MCF 10A (cell line): ENCODE measurements at regions not wholly inside any gene's neighbourhood (a gene's known extent, or its start where the extent isn't known, plus 50 kb on each side); places are given as distances from the start of the nearest gene placed in this dataset.

Experiments
- BruUV-seq: library from RNA; stranded (reverse); fragments of 400-500 nt; replicated peaks from 2 replicates; lab custom pipeline; 2021; lab: Mats Ljungman, UMichigan
- CTCF ChIA-PET: fragments of 300-600 bp; sonication (Branson Sonifier 250); formaldehyde crosslinking; extraction: SDS; loops from one replicate; lab custom pipeline; 2021; ENCODE audit warnings: antibody characterized with exemption, inconsistent platforms; lab: Yijun Ruan, JAX
- POLR2A ChIA-PET: fragments of 300-600, 350-650 bp; sonication (Branson Sonifier 250); formaldehyde crosslinking; extraction: SDS; loops from one replicate; lab custom pipeline; 2020; ENCODE audit warnings: antibody characterized with exemption, inconsistent platforms; lab: Yijun Ruan, JAX
- DNase-seq: peaks from one replicate; pipeline ENCODE4 v3.0.0-alpha.2; 2018; ENCODE audit not compliant: unreplicated experiment
- H3K27ac Mint-ChIP-seq: one replicate; pipeline ENCODE4 v1.8.0; 2022; ENCODE audit warnings: mild to moderate bottlenecking, low read depth, mixed read lengths; ENCODE audit not compliant: unreplicated experiment
- H3K27me3 Mint-ChIP-seq: one replicate; pipeline ENCODE4 v1.8.0; 2022; ENCODE audit warnings: mixed read lengths; ENCODE audit not compliant: insufficient read depth, unreplicated experiment
- H3K36me3 Mint-ChIP-seq: one replicate; pipeline ENCODE4 v1.8.0; 2022; ENCODE audit warnings: mild to moderate bottlenecking, moderate library complexity, mixed read lengths; ENCODE audit not compliant: insufficient read depth, unreplicated experiment
- H3K4me1 Mint-ChIP-seq: one replicate; pipeline ENCODE4 v1.8.0; 2022; ENCODE audit warnings: mixed read lengths; ENCODE audit not compliant: insufficient read depth, unreplicated experiment
- H3K4me3 Mint-ChIP-seq: one replicate; pipeline ENCODE4 v1.8.0; 2022; ENCODE audit warnings: mild to moderate bottlenecking, moderate library complexity, mixed read lengths; ENCODE audit not compliant: unreplicated experiment
- H3K9me3 Mint-ChIP-seq: one replicate; pipeline ENCODE4 v1.8.0; 2022; ENCODE audit warnings: mixed read lengths; ENCODE audit not compliant: unreplicated experiment
- CTCF ChIP-seq: fragments of 200-600 bp; IDR thresholded peaks from one replicate; pipeline ENCODE4 v1.8.0; 2022; ENCODE audit warnings: antibody characterized with exemption, mild to moderate bottlenecking; ENCODE audit not compliant: unreplicated experiment
- intact Hi-C: fragments of 100-400 bp; cut with micrococcal nuclease; formaldehyde crosslinking; loops from 2 replicates; pipeline ENCODE4 v1.14.1; 2022

- no TSS peak for BruUV-seq
- Mint-ChIP-seq H3K4me3 (no peak overlapping the region), H3K27ac (no peak overlapping the region), H3K9me3 (peaks cover 24% of the 10 kb centered on the region), H3K36me3 (no peaks in the 10 kb centered on the region), H3K4me1 (peaks cover 4% of the 10 kb centered on the region), H3K27me3 (peaks cover 44% of the 10 kb centered on the region)
- no peak for TF ChIP-seq CTCF
- CTCF ChIA-PET: interaction anchor here (0.6 kb wide), 1 partner anchor 660 kb away, joined by 4 read pairs; no protein-coding TSS in a partner anchor
- intact Hi-C loops: no loop called here
- no peak for DNase-seq
- POLR2A ChIA-PET: interaction anchor here (0.9 kb wide), 1 partner anchor 17 kb away, joined by 3 read pairs; no protein-coding TSS in a partner anchor
These were observed 179.8 kb downstream of the BAMBI start for GRCh38 chr10:28857164-28857563.

GRCh38 chr10:28858646-28859045 lies 181.3 kb downstream of the BAMBI start:
- Mint-ChIP-seq H3K36me3 (no peaks in the 10 kb centered on the region), H3K27ac (no peak overlapping the region), H3K9me3 (peaks cover 24% of the 10 kb centered on the region), H3K4me3 (no peak overlapping the region), H3K27me3 (peaks cover 29% of the 10 kb centered on the region), H3K4me1 (peaks cover under 1% of the 10 kb centered on the region)
- ChIA-PET POLR2A (no interaction called here), CTCF (no interaction called here)
- TF ChIP-seq CTCF: no peak
- intact Hi-C loops: no loop called here
- no peak for DNase-seq
- no TSS peak for BruUV-seq

- peaks cover 26% of the 10 kb centered on the region for H3K27me3 Mint-ChIP-seq
- H3K4me3 Mint-ChIP-seq: no peak overlapping the region
- ChIA-PET POLR2A (interaction anchor here (0.7 kb wide), 1 partner anchor 445 kb away, joined by 3 read pairs; no protein-coding TSS in a partner anchor), CTCF (no interaction called here)
- BruUV-seq: no TSS peak
- peaks cover 24% of the 10 kb centered on the region for H3K9me3 Mint-ChIP-seq
- TF ChIP-seq CTCF: no peak
- no peak overlapping the region for H3K27ac Mint-ChIP-seq
- intact Hi-C loops: no loop called here
- no peaks in the 10 kb centered on the region for H3K4me1 Mint-ChIP-seq
- H3K36me3 Mint-ChIP-seq: no peaks in the 10 kb centered on the region
- no peak for DNase-seq
These were observed 182.5 kb downstream of the BAMBI start for GRCh38 chr10:28859791-28860190.

- no peak overlapping the region for H3K27ac Mint-ChIP-seq
- ChIA-PET CTCF (interaction anchor here (0.8 kb wide), 1 partner anchor 26 kb away, joined by 4 read pairs; no protein-coding TSS in a partner anchor), POLR2A (no interaction called here)
- DNase-seq: no peak
- H3K27me3 Mint-ChIP-seq: peaks cover 35% of the 10 kb centered on the region
- H3K4me3 Mint-ChIP-seq: no peak overlapping the region
- no peaks in the 10 kb centered on the region for H3K36me3 Mint-ChIP-seq
- BruUV-seq: no TSS peak
- H3K9me3 Mint-ChIP-seq: peaks cover 19% of the 10 kb centered on the region
- no peak for TF ChIP-seq CTCF
- H3K4me1 Mint-ChIP-seq: no peaks in the 10 kb centered on the region
- intact Hi-C loops: no loop called here
These were observed 184.9 kb downstream of the BAMBI start for GRCh38 chr10:28862219-28862618.
